D721Med (cell line): ENCODE measurements at regions not wholly inside any gene's neighbourhood (a gene's known extent, or its start where the extent isn't known, plus 50 kb on each side); places are given as distances from the start of the nearest gene placed in this dataset.
"Not testable (repeated sequence)": the region's sequence is repeated elsewhere in the genome, so short reads cannot be mapped to it uniquely, and the experiment has no call there.

ENCODE experiments used
- DNase-seq: peaks from one replicate; pipeline ENCODE4 v3.0.0; 2011; ENCODE audit warnings: low spot score; ENCODE audit not compliant: insufficient read length
- FAIRE-seq: peaks from 2 replicates; lab custom pipeline; 2011; peaks lifted over from hg19 to GRCh38; lab: Jason Lieb, UNC
- TF ChIP-seq, protein P1 (sequence below): IDR thresholded peaks from 2 replicates; pipeline ENCODE4 v1.5.1; 2012; ENCODE audit warnings: mild to moderate bottlenecking, control low read depth; ENCODE audit not compliant: insufficient read depth; ENCODE audit errors: missing control alignments

DNA sequence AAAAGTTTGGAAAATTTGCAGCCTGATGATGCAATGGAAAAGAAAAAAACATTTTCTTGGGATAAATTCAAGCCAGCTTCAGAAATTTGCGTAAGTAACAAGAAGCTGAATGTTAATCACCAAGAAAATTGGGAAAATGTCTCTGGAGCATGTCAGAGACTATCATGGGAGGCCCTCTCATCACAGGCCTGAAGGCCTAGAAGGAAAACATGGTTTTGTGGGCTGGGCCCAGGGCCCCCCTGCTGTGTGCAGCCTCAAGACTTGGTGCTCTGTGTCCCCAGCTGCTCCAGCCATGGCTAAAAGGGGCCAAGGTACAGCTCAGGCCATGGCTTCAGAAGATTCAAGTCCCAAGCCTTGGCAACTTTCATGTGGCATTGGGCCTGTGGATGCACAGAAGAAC is 1049.8 kb upstream of the GRIA3 start:
- FAIRE-seq = no peak
- TF ChIP-seq, protein P1, sequence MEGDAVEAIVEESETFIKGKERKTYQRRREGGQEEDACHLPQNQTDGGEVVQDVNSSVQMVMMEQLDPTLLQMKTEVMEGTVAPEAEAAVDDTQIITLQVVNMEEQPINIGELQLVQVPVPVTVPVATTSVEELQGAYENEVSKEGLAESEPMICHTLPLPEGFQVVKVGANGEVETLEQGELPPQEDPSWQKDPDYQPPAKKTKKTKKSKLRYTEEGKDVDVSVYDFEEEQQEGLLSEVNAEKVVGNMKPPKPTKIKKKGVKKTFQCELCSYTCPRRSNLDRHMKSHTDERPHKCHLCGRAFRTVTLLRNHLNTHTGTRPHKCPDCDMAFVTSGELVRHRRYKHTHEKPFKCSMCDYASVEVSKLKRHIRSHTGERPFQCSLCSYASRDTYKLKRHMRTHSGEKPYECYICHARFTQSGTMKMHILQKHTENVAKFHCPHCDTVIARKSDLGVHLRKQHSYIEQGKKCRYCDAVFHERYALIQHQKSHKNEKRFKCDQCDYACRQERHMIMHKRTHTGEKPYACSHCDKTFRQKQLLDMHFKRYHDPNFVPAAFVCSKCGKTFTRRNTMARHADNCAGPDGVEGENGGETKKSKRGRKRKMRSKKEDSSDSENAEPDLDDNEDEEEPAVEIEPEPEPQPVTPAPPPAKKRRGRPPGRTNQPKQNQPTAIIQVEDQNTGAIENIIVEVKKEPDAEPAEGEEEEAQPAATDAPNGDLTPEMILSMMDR = no peak
- no peak for DNase-seq

DNA sequence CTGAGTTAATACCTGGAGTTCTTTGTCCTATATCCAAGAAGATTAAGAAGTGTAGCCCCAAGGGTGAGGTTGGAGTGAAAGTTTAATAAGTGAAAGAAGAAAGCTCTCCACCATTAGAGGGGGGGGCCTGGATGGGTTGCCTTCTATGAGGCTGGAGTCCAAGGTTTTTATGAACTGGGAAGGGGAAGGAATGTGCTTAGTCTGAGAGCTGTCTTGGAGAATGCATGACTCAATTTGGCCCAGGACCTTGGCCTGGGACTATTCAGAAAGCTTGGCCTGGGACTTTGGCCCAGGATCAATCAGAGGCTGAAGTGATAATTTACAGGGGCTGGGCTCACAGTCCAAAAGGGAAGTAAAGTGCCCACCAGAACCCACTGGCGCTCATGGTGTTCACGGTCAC is 1049.0 kb upstream of the GRIA3 start:
- DNase-seq = no peak
- TF ChIP-seq, protein P1 = no peak

DNA sequence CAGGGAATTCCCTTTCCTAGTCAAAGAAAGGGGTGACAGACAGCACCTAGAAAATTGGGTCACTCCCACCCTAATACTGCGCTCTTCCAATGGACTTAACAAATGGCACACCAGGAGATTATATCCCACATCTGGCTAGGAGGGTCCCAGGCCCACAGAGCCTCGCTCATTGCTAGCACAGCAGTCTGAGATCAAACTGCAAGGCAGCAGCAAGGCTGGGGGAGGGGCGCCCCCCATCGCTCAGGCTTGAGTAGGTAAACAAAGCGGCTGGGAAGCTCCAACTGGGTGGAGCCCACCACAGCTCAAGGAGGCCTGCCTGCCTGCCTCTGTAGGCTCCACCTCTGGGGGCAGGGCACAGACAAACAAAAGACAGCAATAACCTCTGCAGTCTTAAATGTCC is 1043.9 kb upstream of the GRIA3 start:
- not testable (repeated sequence) for DNase-seq, FAIRE-seq

More for the DNA sequence above, 1049.0 kb upstream of the GRIA3 start:
- no peak for FAIRE-seq

DNA sequence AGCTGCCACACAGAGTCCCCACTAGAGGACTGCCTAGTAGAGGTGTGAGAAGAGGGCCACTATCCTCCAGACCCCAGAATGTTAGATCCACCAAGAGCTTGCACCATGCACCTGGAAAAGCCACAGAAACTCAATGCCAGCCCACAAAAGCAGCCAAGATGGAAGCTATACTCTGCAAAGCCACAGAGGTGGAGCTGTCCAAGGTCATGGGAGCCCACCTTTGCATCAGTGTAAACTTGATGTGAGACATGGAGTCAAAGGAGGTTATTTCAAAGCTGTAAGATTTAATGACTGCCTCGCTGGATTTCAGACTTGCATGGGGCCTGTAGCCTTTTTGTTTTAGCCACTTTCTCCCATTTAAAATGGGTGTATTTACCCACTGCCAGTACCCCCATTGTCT is 1030.1 kb upstream of the GRIA3 start:
- TF ChIP-seq, protein P1 = no peak
- DNase-seq (no peak), FAIRE-seq (no peak)

DNA sequence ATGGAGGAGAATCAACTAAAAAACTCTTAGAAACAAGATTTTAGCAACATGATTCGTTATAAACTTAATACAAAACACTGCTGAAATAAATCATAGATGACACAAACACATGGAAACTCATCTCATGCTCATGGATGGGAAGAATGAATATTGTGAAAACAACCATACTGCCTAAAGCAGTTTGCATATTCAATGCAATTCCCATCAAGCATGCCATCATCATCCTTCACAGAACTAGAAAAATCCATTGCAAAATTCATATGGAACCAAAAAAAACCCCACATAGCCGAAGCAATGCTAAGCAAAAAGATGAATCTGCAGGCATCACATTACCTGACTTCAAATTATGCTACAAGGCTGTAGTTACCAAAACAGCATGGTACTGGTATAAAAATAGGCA is 1015.8 kb upstream of the GRIA3 start:
- TF ChIP-seq, protein P1 = no peak
- DNase-seq = no peak
- FAIRE-seq = no peak

DNA sequence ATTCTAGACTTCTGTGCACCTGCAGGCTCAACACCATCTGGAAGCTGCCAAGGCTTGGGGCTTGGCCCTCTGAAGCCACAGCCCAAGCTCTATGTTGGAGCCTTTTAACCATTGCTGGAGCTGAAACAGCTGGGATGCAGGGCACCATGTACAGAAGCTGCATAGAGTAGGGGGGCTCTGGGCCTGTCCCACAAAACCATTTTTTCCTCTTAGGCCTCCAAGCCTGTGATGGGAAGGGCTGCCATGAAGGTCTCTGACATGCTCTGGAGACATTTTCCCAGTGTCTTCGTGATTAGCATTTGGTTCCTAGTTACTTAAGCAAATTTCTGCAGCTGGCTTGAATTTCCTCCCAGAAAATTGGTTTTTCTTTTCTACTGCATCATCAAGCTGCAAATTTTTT is 999.3 kb upstream of the GRIA3 start:
- DNase-seq (no peak), FAIRE-seq (no peak)
- TF ChIP-seq, protein P1 = no peak

DNA sequence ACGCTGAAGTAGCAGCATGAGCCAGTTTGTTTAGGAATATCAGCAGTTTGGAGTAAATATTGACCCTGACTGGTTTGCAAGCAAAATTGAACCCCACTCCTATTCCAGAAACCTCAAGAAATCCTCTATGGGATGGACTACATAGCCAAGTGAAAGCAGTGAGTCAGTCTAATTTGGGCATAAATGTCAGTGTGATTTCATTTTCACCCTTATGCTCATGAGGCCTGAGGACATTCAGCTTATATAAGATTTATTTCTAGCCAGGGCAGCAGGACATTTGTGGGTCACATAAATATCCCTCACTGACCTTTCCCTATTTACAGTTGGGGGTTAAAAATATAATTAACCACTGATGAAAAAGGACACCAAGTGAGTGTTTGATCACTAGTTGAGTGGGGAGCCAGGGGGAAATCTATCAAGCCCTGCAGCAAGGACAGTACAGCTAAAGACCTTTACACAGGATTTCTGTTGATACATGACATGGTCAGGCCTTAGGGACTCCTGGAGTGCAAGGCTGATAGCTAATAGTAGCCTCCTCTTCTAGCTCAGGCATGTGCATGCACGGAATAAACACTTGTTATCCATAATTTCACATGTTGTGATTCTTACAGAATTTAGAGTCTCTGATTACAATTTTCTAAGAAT is 996.9 kb upstream of the GRIA3 start:
- no peak for FAIRE-seq
- no peak for DNase-seq
- TF ChIP-seq, protein P1 = no peak

DNA sequence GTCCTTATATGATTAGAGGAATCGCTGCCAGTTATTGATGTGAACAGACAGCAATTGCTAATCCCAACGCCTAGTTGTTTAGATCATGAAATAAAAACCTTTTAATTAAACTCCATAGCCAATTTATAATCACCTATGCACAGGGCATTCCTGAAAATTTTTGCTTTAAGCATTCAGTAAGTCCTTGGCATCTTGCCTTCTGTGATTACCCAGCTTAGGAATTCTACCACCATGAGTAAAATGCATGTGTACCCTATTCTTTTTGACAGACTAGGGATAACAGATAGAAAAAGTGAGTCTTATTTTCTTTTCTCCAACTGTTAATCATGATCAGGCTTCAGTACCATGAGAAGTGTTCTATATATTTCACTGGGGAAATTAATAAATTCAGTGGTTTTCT is 995.3 kb upstream of the GRIA3 start:
- TF ChIP-seq, protein P1 = no peak
- FAIRE-seq = no peak
- DNase-seq = no peak
